OCI-LY3 (cell line): ENCODE measurements at regions not wholly inside any gene's neighbourhood (a gene's known extent, or its start where the extent isn't known, plus 50 kb on each side); places are given as distances from the start of the nearest gene placed in this dataset.
"Not testable (repeated sequence)": the region's sequence is repeated elsewhere in the genome, so short reads cannot be mapped to it uniquely, and the experiment has no call there.

Experiments
- EZH2phosphoT487 ChIP-seq: fragments of 200-600 bp; shearing (Covaris generic); IDR thresholded peaks from 2 replicates; pipeline ENCODE4 v1.6.1; 2018; ENCODE audit warnings: antibody characterized with exemption, mixed run types, low read depth
- TF ChIP-seq, protein P1 (sequence below): fragments of 200-600, 300-600 bp; sonication (generic); IDR thresholded peaks from 2 replicates; pipeline ENCODE4 v1.5.1; 2014; ENCODE audit warnings: antibody characterized with exemption, low read length, low read depth

- TF ChIP-seq, protein P1, sequence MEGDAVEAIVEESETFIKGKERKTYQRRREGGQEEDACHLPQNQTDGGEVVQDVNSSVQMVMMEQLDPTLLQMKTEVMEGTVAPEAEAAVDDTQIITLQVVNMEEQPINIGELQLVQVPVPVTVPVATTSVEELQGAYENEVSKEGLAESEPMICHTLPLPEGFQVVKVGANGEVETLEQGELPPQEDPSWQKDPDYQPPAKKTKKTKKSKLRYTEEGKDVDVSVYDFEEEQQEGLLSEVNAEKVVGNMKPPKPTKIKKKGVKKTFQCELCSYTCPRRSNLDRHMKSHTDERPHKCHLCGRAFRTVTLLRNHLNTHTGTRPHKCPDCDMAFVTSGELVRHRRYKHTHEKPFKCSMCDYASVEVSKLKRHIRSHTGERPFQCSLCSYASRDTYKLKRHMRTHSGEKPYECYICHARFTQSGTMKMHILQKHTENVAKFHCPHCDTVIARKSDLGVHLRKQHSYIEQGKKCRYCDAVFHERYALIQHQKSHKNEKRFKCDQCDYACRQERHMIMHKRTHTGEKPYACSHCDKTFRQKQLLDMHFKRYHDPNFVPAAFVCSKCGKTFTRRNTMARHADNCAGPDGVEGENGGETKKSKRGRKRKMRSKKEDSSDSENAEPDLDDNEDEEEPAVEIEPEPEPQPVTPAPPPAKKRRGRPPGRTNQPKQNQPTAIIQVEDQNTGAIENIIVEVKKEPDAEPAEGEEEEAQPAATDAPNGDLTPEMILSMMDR: peak; percentile 20; the same call in 1 of the 2 replicates
- not testable (repeated sequence) for TF ChIP-seq EZH2phosphoT487
Observed at GRCh38 chr2:90027231-90027643, 1335.8 kb downstream of the RPIA start.
